ENCODE measurements at regions not wholly inside any gene's neighbourhood (a gene's known extent, or its start where the extent isn't known, plus 50 kb on each side); places are given as distances from the start of the nearest gene placed in this dataset.

DNA sequence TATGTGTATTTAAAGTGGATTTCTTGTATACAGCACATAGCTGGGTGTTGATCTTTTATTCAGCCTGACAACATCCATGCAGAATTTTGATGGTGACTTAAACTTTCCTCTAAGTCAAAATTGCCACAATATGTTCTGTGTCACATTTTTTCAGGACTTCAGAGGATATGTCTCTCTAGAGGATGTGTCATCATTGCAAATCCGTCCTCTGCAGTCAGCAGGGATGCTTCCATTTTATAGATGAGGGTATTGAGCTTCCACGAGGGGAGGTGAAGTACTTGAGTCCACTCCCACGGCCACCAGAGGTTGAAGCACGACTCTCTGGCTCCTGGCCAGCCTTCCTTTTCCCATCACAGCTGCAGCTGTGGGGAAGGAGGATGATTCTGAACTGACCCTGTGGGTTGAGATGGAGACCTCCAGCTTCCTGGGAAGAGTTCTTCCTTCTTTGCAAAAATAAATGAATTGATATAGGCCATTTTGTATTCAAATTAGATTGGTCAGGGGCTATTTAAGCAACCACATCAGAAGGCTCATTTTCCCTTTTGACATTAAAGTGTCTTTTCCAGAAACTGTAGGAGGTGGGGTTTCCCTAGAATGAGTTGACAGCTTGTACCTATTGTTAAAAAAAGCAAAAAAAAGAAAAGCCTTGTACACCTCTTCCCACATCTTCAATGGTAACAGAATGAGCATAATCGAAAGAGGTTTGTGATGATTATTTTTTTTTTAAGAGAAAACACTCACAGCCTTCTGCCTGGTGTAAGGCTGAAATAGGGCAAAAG is 55.2 kb upstream of the MYEOV start:
- no peak for TF ChIP-seq CTCF (IDR thresholded peaks at IDR 0.05)
- TF ChIP-seq POLR2A (IDR thresholded peaks at IDR 0.05) = no peak
